Right ventricle myocardium inferior (tissue), 1 donor: ENCODE measurements at regions not wholly inside any gene's neighbourhood (a gene's known extent, or its start where the extent isn't known, plus 50 kb on each side); places are given as distances from the start of the nearest gene placed in this dataset.

Source experiments
- ATAC-seq: fragments of 200-7000 bp; cut with Tn5 transposase; one replicate; pipeline ENCODE4 v1.9.1; 2020; ENCODE audit warnings: mild to moderate bottlenecking, moderate library complexity
- DNase-seq: peaks from one replicate; pipeline ENCODE4 v3.0.0; 2021; ENCODE audit errors: missing footprints
- intact Hi-C: fragments of 100-400 bp; cut with DNase I; formaldehyde crosslinking; loops from one replicate; pipeline ENCODE4 v1.11.0; 2022
- donor health status: DM: no; HTN: yes; CAD: no; lungs with severe emphysema.

GRCh38 chr18:7338846-7339245 lies 108.0 kb downstream of the LRRC30 start:
- intact Hi-C loops: no loop called here
- ATAC-seq (no peak), DNase-seq (no peak)

- ATAC-seq (no peak), DNase-seq (no peak)
- intact Hi-C loops: no loop called here
These were observed 110.9 kb downstream of the LRRC30 start for GRCh38 chr18:7341581-7342337.

GRCh38 chr18:7349181-7349837 lies 118.4 kb downstream of the LRRC30 start:
- ATAC-seq (no peak), DNase-seq (no peak)
- intact Hi-C loops: no loop called here

GRCh38 chr18:7358989-7359726 lies 128.3 kb downstream of the LRRC30 start:
- intact Hi-C loops: no loop called here
- peak; percentile 78 for ATAC-seq
- no peak for DNase-seq

GRCh38 chr18:7360606-7361170 lies 129.8 kb downstream of the LRRC30 start:
- no peak for DNase-seq
- ATAC-seq: peak; percentile 26
- intact Hi-C loops: loop anchor here (5.0 kb wide), 1 partner anchor 73 kb away; no protein-coding TSS in a partner anchor

GRCh38 chr18:7363338-7363737 lies 132.4 kb downstream of the LRRC30 start:
- intact Hi-C loops: loop anchor here (5.0 kb wide), 1 partner anchor 76 kb away; no protein-coding TSS in a partner anchor
- DNase-seq (no peak), ATAC-seq (no peak)

- ATAC-seq (no peak), DNase-seq (no peak)
- intact Hi-C loops: loop anchor here (5.0 kb wide), 1 partner anchor 44 kb away; no protein-coding TSS in a partner anchor
These were observed 135.7 kb downstream of the LRRC30 start for GRCh38 chr18:7366597-7366996.

GRCh38 chr18:7367336-7367735 lies 136.4 kb downstream of the LRRC30 start:
- ATAC-seq (no peak), DNase-seq (no peak)
- intact Hi-C loops: loop anchor here (5.0 kb wide), 1 partner anchor 45 kb away; no protein-coding TSS in a partner anchor

- DNase-seq (no peak), ATAC-seq (no peak)
- intact Hi-C loops: loop anchor here (5.0 kb wide), 1 partner anchor 47 kb away; no protein-coding TSS in a partner anchor
These were observed 138.1 kb downstream of the LRRC30 start for GRCh38 chr18:7369006-7369405.

GRCh38 chr18:7370375-7370774 lies 139.5 kb downstream of the LRRC30 start:
- DNase-seq: no peak
- intact Hi-C loops: loop anchor here (1.0 to 2.0 kb wide), 3 partner anchors 97 to 196 kb away; partner anchors contain the start of gene PTPRM
- peak; percentile 30 for ATAC-seq

GRCh38 chr18:7370802-7371201 lies 139.9 kb downstream of the LRRC30 start:
- intact Hi-C loops: loop anchor here (1.0 to 2.0 kb wide), 3 partner anchors 98 to 196 kb away; partner anchors contain the start of gene PTPRM
- peak; percentile 77 for DNase-seq
- ATAC-seq: peak; percentile 81

GRCh38 chr18:7373441-7373840 lies 142.6 kb downstream of the LRRC30 start:
- intact Hi-C loops: no loop called here
- DNase-seq (no peak), ATAC-seq (no peak)

- ATAC-seq (no peak), DNase-seq (no peak)
- intact Hi-C loops: no loop called here
These were observed 150.4 kb downstream of the LRRC30 start for GRCh38 chr18:7381307-7381706.

GRCh38 chr18:7382328-7383001 lies 151.6 kb downstream of the LRRC30 start:
- intact Hi-C loops: no loop called here
- no peak for ATAC-seq
- no peak for DNase-seq

GRCh38 chr18:7383002-7383980 lies 152.4 kb downstream of the LRRC30 start:
- intact Hi-C loops: no loop called here
- DNase-seq (no peak), ATAC-seq (no peak)

GRCh38 chr18:7388741-7389140 lies 157.9 kb downstream of the LRRC30 start:
- intact Hi-C loops: no loop called here
- ATAC-seq (no peak), DNase-seq (no peak)

- intact Hi-C loops: no loop called here
- ATAC-seq (no peak), DNase-seq (no peak)
These were observed 160.0 kb downstream of the LRRC30 start for GRCh38 chr18:7390731-7391492.
